LoVo (cell line): ENCODE measurements at regions not wholly inside any gene's neighbourhood (a gene's known extent, or its start where the extent isn't known, plus 50 kb on each side); places are given as distances from the start of the nearest gene placed in this dataset.

Experiments
- DNase-seq: peaks from one replicate; pipeline ENCODE4 v3.0.0-alpha.2; 2016; ENCODE audit warnings: low spot score

GRCh38 chr5:38753141-38753540 is 92.7 kb upstream of the OSMR start:
- DNase-seq = no peak

DNA sequence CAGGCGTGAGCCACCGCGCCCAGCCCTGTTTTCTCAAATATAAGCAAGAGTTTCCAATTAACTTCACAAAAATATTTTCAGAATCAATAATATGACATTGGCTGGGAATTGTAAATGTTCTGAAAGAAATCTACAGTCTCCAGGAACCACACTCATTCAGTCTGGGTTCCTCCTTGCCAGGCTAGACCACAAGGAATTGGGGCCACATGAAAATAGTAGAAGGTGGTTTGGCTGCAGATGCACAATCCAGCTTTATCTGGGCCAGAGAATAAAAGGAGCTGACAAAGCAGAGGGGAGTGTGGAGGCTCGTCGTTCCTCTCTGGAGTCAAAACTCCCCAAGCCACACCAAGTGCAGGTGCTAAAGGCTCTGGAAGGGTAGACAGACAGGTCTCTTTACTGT is 92.0 kb upstream of the OSMR start:
- no peak for DNase-seq

- DNase-seq = no peak
Observed at GRCh38 chr5:38755181-38755580, 90.6 kb upstream of the OSMR start.

GRCh38 chr5:38756068-38756467 is 89.7 kb upstream of the OSMR start:
- DNase-seq = no peak

DNA sequence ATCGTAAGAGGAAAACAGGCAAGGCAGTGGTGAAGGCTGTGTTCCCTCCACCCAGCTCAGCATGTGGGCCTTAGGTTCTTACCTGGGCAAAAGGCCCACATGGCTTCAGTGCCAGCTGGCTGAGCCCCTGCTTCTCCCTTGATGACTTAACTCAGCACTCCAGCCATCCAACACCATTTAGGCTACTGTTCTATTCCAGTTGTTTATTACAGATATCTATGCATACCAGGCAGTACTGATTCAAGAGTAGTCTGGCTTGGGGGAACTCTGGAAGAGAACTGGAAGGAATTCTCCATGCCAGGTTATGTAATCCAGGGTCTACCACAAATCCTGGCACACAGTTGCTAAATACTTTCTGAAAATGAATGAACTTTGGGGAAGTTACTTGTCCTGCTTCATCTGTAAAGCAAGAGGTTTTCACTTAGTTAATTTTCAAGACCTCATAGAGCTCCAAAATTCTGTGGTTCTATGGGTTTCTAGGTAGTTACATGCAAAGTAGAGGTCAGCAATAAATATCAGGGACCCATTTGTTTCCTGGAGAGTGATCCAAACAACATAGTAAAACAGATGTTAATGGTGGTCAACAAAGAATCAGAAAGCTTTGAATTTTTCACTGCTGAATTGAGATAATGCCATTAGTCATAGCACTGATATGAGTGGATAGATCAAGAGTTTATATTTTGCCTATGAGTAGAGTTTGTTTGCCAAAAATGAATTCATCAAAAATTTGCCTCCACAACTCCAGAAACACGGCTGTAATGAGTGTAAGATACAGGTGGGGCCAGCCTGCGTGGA is 88.2 kb upstream of the OSMR start:
- no peak for DNase-seq

- DNase-seq = no peak
Observed at GRCh38 chr5:38758774-38759600, 86.8 kb upstream of the OSMR start.

- no peak for DNase-seq
Observed at GRCh38 chr5:38764937-38765391, 80.8 kb upstream of the OSMR start.

- no peak for DNase-seq
Observed at GRCh38 chr5:38765399-38765861, 80.4 kb upstream of the OSMR start.

- DNase-seq = no peak
Observed at GRCh38 chr5:38766151-38766550, 79.7 kb upstream of the OSMR start.

DNA sequence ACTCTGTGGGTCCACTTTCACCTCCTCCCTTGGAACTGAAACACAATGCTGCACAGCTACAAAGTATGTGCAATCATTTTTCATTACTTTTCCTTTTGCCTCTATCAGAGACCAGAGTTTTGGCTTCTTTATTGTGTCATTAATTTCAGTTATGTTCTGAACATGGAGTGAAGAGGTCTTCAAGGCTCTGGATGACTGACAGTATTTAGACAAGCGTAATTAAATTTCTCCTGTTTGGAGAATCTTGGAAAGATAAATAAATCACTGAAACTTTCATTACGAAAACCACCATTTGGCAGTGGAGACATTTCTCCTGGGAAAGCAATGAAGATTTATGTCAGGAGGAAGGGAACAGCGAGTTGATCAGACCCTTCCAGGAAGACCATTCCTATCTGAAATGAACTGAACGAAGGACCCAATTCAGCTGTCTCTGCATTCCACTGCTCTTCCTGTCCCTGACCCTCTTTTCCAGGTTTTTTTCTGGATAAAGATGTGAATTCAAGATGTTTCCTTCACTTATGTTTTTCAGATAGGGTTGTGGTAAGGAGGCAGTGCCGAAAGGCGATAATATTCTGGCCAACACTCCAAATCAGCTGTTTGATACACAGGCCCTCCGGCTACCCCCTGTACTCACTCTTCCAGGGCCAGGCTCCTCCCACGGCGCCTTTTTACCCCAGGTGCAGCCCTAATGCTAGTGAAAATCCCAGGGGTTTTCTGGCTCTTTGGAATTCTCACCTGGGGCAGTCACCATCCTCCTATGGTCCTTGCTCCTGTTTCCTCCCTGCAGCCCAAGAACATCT is 77.2 kb upstream of the OSMR start:
- DNase-seq = no peak

- DNase-seq = no peak
Observed at GRCh38 chr5:38772471-38772870, 73.3 kb upstream of the OSMR start.

GRCh38 chr5:38775218-38775840 is 70.5 kb upstream of the OSMR start:
- no peak for DNase-seq

- DNase-seq = no peak
Observed at GRCh38 chr5:38776149-38776896, 69.5 kb upstream of the OSMR start.

- DNase-seq = no peak
Observed at GRCh38 chr5:38777111-38777510, 68.7 kb upstream of the OSMR start.

GRCh38 chr5:38780316-38780715 is 65.5 kb upstream of the OSMR start:
- DNase-seq = no peak

DNA sequence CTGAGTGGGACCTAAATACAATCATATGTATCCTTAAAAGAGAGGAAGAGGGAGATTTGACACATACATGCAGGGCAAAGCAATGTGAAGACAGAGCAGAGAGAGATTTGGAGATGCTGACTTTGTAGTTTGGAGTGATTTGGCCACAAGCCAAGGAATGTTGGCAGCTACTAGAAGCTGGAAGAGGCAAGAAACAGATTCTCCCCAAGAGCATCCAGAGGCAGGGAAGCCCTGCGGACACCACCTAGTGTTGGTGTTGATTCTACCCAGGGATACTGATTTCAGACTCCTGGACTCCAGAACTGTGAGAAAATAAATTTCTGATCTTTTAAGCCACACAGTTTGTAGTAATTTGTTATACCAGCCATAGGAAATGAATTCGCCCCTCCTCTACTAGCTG is 64.9 kb upstream of the OSMR start:
- peak; percentile 21 for DNase-seq

DNA sequence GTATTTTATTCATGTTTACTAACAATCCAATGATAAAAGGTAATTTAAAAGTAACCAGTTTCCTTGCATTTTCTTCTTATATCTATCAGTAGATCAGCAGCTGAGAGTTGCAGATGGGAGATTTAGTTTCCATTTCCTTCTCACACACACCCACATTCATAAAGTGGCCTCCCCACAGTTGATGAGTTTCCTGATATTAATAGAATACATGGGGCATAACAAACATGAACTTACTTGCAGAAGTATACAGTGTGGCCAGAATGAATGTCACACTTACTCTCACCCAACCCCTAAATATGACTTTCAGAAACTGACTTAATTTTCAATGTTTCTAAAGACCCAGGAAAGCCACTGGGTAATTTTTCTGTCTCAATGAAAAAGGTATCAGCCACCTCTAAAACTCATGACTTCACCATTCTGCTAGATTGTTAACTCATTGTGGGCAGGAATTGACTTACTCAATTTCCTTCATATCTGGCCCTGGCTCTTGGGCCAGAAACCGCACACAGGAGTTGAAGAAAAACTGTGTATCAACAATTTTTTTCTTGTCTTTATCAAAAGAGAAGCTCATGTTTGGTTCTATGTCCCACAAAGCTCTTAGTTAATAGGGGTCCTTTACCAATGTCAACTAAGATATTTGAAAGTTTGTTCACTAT is 63.5 kb upstream of the OSMR start:
- DNase-seq = no peak

DNA sequence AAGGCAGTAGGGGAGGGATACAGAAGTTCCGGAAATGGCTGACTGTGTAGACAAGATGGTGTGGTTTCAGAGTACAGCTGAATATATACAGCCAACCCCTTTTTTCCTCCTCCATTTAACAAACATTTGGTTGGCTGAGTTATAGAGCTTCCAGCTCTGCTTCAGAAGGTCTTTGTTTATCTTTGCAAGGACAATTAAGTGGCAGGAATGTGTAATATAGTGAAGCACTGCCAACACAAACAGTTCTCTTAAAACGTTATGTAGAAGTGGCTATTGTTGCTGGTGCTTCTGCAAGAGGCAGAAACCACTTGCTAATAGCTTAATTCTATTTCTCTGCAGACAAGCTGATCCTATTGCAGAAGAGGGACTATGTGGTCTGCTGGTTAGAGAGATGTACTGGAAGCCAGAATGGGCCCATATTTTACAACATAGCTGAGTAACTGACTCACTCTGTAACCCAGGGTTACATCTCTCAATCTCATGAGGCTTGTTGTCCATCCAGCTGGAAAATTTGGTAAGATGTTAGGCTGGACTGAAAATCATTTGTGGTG is 62.7 kb upstream of the OSMR start:
- no peak for DNase-seq

GRCh38 chr5:38789134-38789533 is 56.7 kb upstream of the OSMR start:
- no peak for DNase-seq

DNA sequence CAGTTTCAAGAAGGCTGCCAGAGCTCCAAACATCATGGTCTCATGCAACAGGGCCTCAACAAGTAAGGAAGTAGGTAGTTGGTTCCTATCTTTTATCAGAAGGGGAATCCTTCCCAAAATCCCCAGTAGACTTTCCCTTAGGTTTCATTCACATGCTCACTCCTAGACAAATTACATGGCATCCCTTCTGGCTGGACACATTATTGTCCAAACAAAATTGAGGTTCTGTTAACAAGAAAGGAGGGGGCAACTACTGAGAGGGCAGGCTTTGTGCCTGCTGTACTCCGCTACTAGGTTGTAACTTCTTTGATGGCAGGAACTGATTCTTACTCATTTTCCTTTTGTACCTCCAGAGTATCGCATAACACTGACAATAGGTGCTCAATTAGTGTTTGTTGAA is 56.0 kb upstream of the OSMR start:
- DNase-seq = no peak
